Breast epithelium (tissue), 3 donors: ENCODE measurements at regions not wholly inside any gene's neighbourhood (a gene's known extent, or its start where the extent isn't known, plus 50 kb on each side); places are given as distances from the start of the nearest gene placed in this dataset.
"Not testable (repeated sequence)": the region's sequence is repeated elsewhere in the genome, so short reads cannot be mapped to it uniquely, and the experiment has no call there.

Experiments
- POLR2A ChIP-seq: fragments of 450-650 bp; IDR thresholded peaks from one replicate; pipeline ENCODE4 v1.6.1; 2016; ENCODE audit warnings: antibody characterized with exemption, mild to moderate bottlenecking, moderate library complexity
- POLR2AphosphoS5 ChIP-seq, 3 donors: sonication (generic); formaldehyde crosslinking; IDR thresholded peaks; one replicate each; pipeline ENCODE4 v1.6.1; 2017; ENCODE audit warnings: antibody characterized with exemption in 3 of 3
- TF ChIP-seq, protein P1 (sequence below), 3 donors: fragments of 450-650 bp; IDR thresholded peaks; one replicate each; pipeline ENCODE4 v1.5.1; 2016 to 2017; ENCODE audit warnings: antibody characterized with exemption in 3 of 3, mild to moderate bottlenecking in 3 of 3, moderate library complexity in 3 of 3

DNA sequence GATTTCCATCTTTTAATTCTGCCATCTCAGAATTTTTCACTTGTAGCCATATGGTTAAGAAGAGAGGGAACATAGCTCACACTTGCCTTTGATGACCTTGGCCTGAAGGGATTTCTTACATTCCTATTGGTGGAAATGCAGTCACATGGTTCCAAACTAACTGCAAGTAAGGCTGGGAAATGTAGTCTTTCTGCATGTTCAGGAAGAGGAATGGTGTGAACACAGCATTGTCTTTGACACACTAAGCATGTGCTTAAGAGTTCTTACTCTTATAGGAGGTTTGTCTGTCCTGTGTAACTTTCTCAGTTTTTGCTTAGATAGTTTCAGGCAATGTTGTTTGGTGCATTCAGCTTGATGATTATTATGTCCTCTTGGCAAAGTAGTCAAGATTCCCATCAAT is 119.8 kb upstream of the HMX1 start:
- TF ChIP-seq, protein P1, sequence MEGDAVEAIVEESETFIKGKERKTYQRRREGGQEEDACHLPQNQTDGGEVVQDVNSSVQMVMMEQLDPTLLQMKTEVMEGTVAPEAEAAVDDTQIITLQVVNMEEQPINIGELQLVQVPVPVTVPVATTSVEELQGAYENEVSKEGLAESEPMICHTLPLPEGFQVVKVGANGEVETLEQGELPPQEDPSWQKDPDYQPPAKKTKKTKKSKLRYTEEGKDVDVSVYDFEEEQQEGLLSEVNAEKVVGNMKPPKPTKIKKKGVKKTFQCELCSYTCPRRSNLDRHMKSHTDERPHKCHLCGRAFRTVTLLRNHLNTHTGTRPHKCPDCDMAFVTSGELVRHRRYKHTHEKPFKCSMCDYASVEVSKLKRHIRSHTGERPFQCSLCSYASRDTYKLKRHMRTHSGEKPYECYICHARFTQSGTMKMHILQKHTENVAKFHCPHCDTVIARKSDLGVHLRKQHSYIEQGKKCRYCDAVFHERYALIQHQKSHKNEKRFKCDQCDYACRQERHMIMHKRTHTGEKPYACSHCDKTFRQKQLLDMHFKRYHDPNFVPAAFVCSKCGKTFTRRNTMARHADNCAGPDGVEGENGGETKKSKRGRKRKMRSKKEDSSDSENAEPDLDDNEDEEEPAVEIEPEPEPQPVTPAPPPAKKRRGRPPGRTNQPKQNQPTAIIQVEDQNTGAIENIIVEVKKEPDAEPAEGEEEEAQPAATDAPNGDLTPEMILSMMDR (IDR thresholded peaks at IDR 0.05): not testable (repeated sequence)
- TF ChIP-seq POLR2A; POLR2AphosphoS5 (IDR thresholded peaks at IDR 0.05): not testable (repeated sequence)
